GM18519 (cell line): ENCODE measurements at regions not wholly inside any gene's neighbourhood (a gene's known extent, or its start where the extent isn't known, plus 50 kb on each side); places are given as distances from the start of the nearest gene placed in this dataset.

Experiments used
- ATAC-seq: cut with Tn5 transposase; IDR thresholded peaks from one replicate; pipeline ENCODE4 v1.9.1; 2021; ENCODE audit warnings: mild to moderate bottlenecking, moderate library complexity; ENCODE audit not compliant: unreplicated experiment, low FRiP score

- no peak for ATAC-seq
Observed at GRCh38 chr7:15886626-15887025, 200.1 kb upstream of the MEOX2 start.

GRCh38 chr7:15885678-15886077 lies 199.2 kb upstream of the MEOX2 start:
- ATAC-seq = no peak

GRCh38 chr7:15874774-15875173 lies 188.3 kb upstream of the MEOX2 start:
- no peak for ATAC-seq

GRCh38 chr7:15870347-15870746 lies 183.9 kb upstream of the MEOX2 start:
- no peak for ATAC-seq

GRCh38 chr7:15867441-15867840 lies 181.0 kb upstream of the MEOX2 start:
- no peak for ATAC-seq

- no peak for ATAC-seq
Observed at GRCh38 chr7:15866753-15867152, 180.3 kb upstream of the MEOX2 start.

- no peak for ATAC-seq
Observed at GRCh38 chr7:15864626-15864991, 178.1 kb upstream of the MEOX2 start.

- no peak for ATAC-seq
Observed at GRCh38 chr7:15863951-15864625, 177.6 kb upstream of the MEOX2 start.

GRCh38 chr7:15862781-15863165 lies 176.3 kb upstream of the MEOX2 start:
- no peak for ATAC-seq

GRCh38 chr7:15862016-15862780 lies 175.7 kb upstream of the MEOX2 start:
- no peak for ATAC-seq

- ATAC-seq = no peak
Observed at GRCh38 chr7:15860264-15860949, 173.9 kb upstream of the MEOX2 start.

- no peak for ATAC-seq
Observed at GRCh38 chr7:15857026-15857425, 170.5 kb upstream of the MEOX2 start.

GRCh38 chr7:15856311-15856710 lies 169.8 kb upstream of the MEOX2 start:
- no peak for ATAC-seq

- no peak for ATAC-seq
Observed at GRCh38 chr7:15855525-15856109, 169.1 kb upstream of the MEOX2 start.

GRCh38 chr7:15854841-15855524 lies 168.5 kb upstream of the MEOX2 start:
- no peak for ATAC-seq

- ATAC-seq = no peak
Observed at GRCh38 chr7:15853832-15854470, 167.5 kb upstream of the MEOX2 start.

GRCh38 chr7:15851201-15851600 lies 164.7 kb upstream of the MEOX2 start:
- no peak for ATAC-seq

- no peak for ATAC-seq
Observed at GRCh38 chr7:15848901-15849300, 162.4 kb upstream of the MEOX2 start.

- no peak for ATAC-seq
Observed at GRCh38 chr7:15848362-15848761, 161.9 kb upstream of the MEOX2 start.

GRCh38 chr7:15845868-15846267 lies 159.4 kb upstream of the MEOX2 start:
- no peak for ATAC-seq
